ENCODE measurements at regions not wholly inside any gene's neighbourhood (a gene's known extent, or its start where the extent isn't known, plus 50 kb on each side); places are given as distances from the start of the nearest gene placed in this dataset.

DNA sequence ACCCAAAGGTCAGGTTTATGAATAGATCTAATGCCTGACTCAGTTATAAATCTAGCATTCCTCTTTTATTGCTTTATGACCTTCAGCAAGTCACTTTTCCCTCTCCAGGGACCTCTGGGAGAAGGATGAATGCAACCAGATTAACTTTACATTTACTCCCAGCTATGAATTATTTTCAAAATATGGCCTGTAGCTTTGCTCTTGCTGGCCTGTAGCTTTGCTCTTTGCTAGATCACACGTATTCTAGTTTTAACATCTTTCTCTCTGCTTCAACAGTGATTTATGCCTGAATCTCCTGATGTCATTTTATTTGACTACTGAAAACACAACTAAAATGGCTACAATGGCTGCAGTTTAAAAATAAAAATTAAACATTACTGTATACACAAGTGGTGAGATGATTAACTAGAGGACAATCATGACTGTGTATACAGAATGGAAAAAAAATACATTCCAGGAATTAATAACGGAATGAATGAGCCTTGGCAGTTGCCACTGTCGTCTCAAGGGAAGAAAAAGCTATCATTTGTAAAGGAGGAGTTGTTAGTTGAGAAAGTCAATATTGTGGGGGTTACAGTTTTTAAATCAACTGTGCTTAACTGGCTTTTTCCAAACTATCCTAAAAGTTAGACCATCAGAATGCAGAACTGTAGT, 434.5 kb upstream of the GOT2 start:
- Histone ChIP-seq H3K36me3 (no peaks in the 10 kb centered on the region), H3K4me3 (no peak overlapping the region), H3K27me3 (no peaks in the 10 kb centered on the region), H3K27ac (no peak overlapping the region), H3K9me3 (no peaks in the 10 kb centered on the region), H3K4me1 (no peaks in the 10 kb centered on the region)
- no peak for DNase-seq
- TF ChIP-seq, protein P1, sequence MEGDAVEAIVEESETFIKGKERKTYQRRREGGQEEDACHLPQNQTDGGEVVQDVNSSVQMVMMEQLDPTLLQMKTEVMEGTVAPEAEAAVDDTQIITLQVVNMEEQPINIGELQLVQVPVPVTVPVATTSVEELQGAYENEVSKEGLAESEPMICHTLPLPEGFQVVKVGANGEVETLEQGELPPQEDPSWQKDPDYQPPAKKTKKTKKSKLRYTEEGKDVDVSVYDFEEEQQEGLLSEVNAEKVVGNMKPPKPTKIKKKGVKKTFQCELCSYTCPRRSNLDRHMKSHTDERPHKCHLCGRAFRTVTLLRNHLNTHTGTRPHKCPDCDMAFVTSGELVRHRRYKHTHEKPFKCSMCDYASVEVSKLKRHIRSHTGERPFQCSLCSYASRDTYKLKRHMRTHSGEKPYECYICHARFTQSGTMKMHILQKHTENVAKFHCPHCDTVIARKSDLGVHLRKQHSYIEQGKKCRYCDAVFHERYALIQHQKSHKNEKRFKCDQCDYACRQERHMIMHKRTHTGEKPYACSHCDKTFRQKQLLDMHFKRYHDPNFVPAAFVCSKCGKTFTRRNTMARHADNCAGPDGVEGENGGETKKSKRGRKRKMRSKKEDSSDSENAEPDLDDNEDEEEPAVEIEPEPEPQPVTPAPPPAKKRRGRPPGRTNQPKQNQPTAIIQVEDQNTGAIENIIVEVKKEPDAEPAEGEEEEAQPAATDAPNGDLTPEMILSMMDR (IDR thresholded peaks at IDR 0.05), result no peak
- TF ChIP-seq POLR2A (IDR thresholded peaks at IDR 0.05), result no peak
- intact Hi-C loops (cut with DNase I; ENCODE audit: low total_unique reads), result no loop called here

DNA sequence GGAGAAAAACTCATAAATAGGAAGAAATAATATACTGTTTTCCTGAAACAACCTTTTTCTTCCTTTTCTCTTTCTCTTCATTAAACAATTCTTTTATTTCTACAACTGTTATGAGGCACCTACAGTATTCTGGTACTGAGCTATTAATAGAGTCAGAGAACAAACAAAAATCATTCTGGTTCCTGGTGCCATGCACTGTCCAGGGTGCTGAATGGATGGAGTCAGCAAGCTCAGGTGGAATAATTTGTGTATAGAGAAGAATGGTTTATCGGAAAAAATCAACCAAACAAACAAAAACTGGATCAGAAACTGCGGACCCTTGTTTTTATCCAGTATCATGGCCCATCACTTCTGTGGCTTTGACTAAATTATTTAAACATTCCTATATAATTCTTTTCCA, 430.3 kb upstream of the GOT2 start:
- intact Hi-C loops (cut with DNase I; ENCODE audit: low total_unique reads), result no loop called here
- H3K36me3 ChIP-seq, result no peaks in the 10 kb centered on the region
- no peak for DNase-seq
- no peak for TF ChIP-seq POLR2A (IDR thresholded peaks at IDR 0.05)
- TF ChIP-seq, protein P1 (IDR thresholded peaks at IDR 0.05), result no peak
- no peaks in the 10 kb centered on the region for H3K27me3 ChIP-seq
- H3K27ac ChIP-seq, result no peak overlapping the region
- no peaks in the 10 kb centered on the region for H3K9me3 ChIP-seq
- H3K4me3 ChIP-seq, result no peak overlapping the region
- H3K4me1 ChIP-seq, result no peaks in the 10 kb centered on the region

DNA sequence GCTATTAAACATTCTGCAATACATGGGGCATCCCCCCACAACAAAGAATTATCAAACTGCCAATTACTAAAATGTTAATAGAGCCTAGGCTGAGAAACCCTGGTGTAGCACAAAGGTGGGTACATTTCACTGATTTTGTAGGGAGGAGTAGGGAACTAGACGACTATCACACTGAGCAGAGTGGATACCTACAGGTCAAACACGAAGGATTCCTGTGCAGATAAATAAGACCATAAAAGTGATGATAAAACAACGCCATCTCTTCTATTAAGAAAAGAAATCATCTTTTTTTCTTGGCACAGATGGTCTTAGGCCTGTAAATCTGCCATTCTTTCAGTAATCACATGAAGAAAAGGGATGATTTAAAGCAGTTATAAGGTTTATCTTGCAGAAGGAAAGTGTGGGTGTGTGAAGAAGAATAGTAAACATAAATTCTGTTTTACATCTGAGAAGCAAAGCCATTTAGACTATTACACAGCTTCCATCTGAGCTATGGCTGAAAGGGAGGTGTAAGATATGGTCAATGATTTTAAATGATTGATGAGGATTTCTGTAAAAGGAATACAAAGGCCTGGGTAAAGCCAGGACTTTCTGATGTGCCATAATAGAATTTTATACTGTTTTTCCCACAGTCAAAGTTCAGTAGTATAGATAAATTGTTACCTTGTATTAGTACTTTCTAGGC, 429.4 kb upstream of the GOT2 start:
- no peaks in the 10 kb centered on the region for H3K9me3 ChIP-seq
- TF ChIP-seq, protein P1 (IDR thresholded peaks at IDR 0.05), result no peak
- TF ChIP-seq POLR2A (IDR thresholded peaks at IDR 0.05), result no peak
- no peak overlapping the region for H3K27ac ChIP-seq
- no peaks in the 10 kb centered on the region for H3K27me3 ChIP-seq
- intact Hi-C loops (cut with DNase I; ENCODE audit: low total_unique reads), result no loop called here
- no peaks in the 10 kb centered on the region for H3K4me1 ChIP-seq
- no peaks in the 10 kb centered on the region for H3K36me3 ChIP-seq
- no peak for DNase-seq
- no peak overlapping the region for H3K4me3 ChIP-seq

DNA sequence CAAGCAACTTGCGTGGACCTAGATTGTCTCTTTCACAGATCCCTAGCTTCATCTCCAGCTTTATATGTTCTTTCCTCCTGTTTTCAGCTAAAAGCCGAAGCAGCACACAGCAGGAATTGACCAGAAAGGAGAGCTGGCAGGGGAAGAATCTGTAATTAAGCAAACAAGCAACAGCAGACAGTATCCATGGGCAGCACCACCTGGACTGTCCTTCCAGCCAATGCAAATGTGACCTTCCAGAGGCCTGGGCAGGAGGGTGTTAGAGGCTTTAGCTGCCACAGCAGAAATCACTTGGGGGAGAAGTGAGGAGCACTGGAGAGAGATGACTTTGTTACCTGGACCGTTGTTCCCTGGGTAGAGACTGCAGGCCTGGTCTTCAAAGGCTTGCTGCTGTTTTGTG, 427.6 kb upstream of the GOT2 start:
- no peak overlapping the region for H3K27ac ChIP-seq
- H3K4me3 ChIP-seq, result no peak overlapping the region
- TF ChIP-seq, protein P1 (IDR thresholded peaks at IDR 0.05), result no peak
- no peak for TF ChIP-seq POLR2A (IDR thresholded peaks at IDR 0.05)
- no peak for DNase-seq
- intact Hi-C loops (cut with DNase I; ENCODE audit: low total_unique reads), result no loop called here
- H3K9me3 ChIP-seq, result no peaks in the 10 kb centered on the region
- no peaks in the 10 kb centered on the region for H3K4me1 ChIP-seq
- no peaks in the 10 kb centered on the region for H3K36me3 ChIP-seq
- no peaks in the 10 kb centered on the region for H3K27me3 ChIP-seq

- no peak for TF ChIP-seq POLR2A (IDR thresholded peaks at IDR 0.05)
- TF ChIP-seq, protein P1 (IDR thresholded peaks at IDR 0.05), result no peak
- H3K27me3 ChIP-seq, result no peaks in the 10 kb centered on the region
- H3K4me3 ChIP-seq, result no peak overlapping the region
- no peaks in the 10 kb centered on the region for H3K36me3 ChIP-seq
- no peaks in the 10 kb centered on the region for H3K4me1 ChIP-seq
- H3K27ac ChIP-seq, result no peak overlapping the region
- H3K9me3 ChIP-seq, result no peaks in the 10 kb centered on the region
- no peak for DNase-seq
- intact Hi-C loops (cut with DNase I; ENCODE audit: low total_unique reads), result no loop called here
Measured at GRCh38 chr16:59154295-59154694, 420.2 kb upstream of the GOT2 start.

All from uterus (tissue), 3 donors.